RKO (cell line): ENCODE measurements at regions not wholly inside any gene's neighbourhood (a gene's known extent, or its start where the extent isn't known, plus 50 kb on each side); places are given as distances from the start of the nearest gene placed in this dataset.
"Not testable (repeated sequence)": the region's sequence is repeated elsewhere in the genome, so short reads cannot be mapped to it uniquely, and the experiment has no call there.

ENCODE experiments used
- DNase-seq: peaks from one replicate; pipeline ENCODE4 v3.0.0-alpha.2; 2016; ENCODE audit warnings: low spot score

DNA sequence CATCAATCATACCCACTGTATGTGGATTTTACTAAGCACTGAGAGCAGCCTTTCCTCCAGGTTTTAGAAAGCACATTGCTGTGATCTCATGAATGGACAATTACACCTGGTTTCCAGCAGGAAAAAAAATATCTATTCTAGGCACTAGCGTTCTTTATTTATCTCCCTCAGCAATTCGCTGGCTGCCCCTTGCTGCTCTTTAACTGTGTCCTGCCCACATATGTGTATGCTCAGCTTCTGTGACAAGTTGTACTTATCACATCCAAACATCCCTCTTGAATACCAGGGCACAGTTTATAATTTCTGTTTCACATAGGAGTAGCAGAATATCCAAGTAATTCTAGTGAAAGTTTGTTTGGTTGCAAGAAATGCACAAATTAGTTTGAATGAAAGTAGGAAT is 146.8 kb downstream of the USP46 start:
- no peak for DNase-seq

DNA sequence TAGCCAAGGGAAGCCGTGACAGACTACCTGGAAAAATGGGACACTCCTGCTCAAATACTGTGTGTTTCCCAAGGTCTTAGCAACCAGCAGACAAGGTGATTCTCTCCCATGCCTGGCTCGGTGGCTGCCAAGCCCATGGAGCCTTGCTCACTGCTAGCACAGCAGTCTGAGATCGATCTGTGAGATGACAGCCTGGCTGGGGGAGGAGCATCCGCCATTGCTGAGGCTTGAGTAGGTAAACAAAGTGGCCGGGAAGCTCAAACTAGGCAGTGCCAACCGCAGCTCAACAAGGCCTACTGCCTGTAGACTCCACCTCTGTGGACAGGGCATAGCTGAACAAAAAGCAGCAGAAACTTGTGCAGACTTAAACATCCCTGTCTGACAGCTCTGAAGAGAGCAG is 137.0 kb downstream of the USP46 start:
- not testable (repeated sequence) for DNase-seq

DNA sequence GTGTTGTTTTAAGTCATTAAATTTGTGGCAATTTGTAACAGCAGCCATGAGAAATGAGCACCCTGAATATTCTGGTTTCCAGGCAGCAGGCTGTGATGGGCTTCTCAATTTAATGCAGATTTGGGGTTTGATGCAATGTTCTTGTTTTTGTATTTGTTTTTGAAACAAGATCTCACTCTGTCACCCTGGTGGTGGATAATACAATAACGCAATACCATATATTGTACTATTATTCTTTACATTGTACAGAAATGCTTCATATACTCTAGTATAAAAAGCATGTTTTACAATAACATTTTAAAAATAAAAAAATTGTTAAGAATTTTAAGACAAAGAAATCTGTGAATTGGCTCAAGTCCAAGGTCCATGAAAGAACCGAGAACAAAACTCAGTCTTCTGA is 129.1 kb downstream of the USP46 start:
- DNase-seq: no peak

DNA sequence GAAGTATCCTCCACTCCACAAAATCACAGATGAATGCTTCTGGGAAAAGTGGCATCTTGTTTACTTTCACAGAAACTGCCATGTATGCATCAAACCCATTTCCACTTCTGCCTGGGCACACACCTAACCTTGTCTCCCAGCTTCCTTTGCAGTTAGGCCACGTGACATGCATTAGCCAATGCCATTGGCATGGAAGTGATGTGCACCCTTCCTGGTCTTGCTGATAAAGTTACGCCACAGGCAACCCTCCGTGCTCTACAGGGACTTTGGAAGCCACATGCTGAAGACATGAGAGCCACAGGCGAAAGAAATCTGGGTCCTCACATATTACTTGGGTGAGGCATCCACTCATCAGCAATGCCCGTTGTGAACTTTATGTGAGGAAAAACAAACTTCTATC is 123.3 kb downstream of the USP46 start:
- DNase-seq: no peak
